T-helper 1 cell treated with Interleukin-12 subunit alpha and Interleukin-12 subunit beta and Interleukin-4 antibody, amounts not matched to agents 30 μg/mL and 1 μg/mL, for 36 hours (primary cell): ENCODE measurements at regions not wholly inside any gene's neighbourhood (a gene's known extent, or its start where the extent isn't known, plus 50 kb on each side); places are given as distances from the start of the nearest gene placed in this dataset.

ENCODE experiments used
- H3K27ac Mint-ChIP-seq: one replicate; pipeline ENCODE4 v1.8.0; 2021; ENCODE audit warnings: mild to moderate bottlenecking, mixed read lengths
- H3K27me3 Mint-ChIP-seq: one replicate; pipeline ENCODE4 v1.8.0; 2021; ENCODE audit warnings: low read depth, mixed read lengths
- H3K36me3 Mint-ChIP-seq: one replicate; pipeline ENCODE4 v1.8.0; 2021; ENCODE audit warnings: low read depth, mixed read lengths
- H3K4me1 Mint-ChIP-seq: one replicate; pipeline ENCODE4 v1.8.0; 2021; ENCODE audit warnings: low read depth, mixed read lengths
- H3K4me3 Mint-ChIP-seq: one replicate; pipeline ENCODE4 v1.8.0; 2021; ENCODE audit warnings: mild to moderate bottlenecking, moderate library complexity, mixed read lengths
- H3K9me3 Mint-ChIP-seq: one replicate; pipeline ENCODE4 v1.8.0; 2021; ENCODE audit warnings: mixed read lengths

DNA sequence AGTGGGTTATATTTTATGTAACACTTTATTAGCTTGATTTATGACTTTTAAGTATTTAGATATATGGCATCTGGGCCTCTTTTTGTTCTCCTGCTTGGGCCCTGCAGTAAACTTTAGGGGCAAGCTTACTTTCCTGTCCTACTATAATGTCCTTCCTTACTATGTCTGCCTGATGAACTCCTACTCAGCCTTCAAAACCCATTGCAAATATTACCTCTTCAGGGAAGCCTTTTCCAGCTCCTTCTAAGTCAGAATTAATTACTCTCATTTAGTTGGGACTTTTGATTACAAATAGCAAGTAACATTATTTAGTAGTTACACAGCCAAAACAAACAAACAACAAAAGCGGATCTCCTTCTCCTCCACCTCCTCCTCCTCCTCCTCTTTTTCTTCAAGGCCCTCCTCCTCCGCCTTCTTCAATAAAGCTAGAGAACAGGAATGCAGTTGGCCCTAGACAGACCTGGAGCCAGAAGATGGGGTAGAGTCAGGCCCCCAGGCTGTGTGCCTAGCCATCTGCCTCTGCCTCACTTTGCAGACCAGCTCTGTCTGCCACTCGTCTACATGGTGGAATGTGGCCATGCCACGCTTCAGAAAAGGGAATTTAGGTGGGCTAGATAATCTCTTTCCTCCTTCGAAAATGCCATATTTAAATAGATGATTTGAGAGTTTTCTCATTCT lies 301.2 kb downstream of the SP3 start:
- H3K4me1 Mint-ChIP-seq = no peaks in the 10 kb centered on the region
- H3K27ac Mint-ChIP-seq = no peak overlapping the region
- H3K9me3 Mint-ChIP-seq = no peaks in the 10 kb centered on the region
- peaks cover 28% of the 10 kb centered on the region for H3K27me3 Mint-ChIP-seq
- no peak overlapping the region for H3K4me3 Mint-ChIP-seq
- no peaks in the 10 kb centered on the region for H3K36me3 Mint-ChIP-seq

DNA sequence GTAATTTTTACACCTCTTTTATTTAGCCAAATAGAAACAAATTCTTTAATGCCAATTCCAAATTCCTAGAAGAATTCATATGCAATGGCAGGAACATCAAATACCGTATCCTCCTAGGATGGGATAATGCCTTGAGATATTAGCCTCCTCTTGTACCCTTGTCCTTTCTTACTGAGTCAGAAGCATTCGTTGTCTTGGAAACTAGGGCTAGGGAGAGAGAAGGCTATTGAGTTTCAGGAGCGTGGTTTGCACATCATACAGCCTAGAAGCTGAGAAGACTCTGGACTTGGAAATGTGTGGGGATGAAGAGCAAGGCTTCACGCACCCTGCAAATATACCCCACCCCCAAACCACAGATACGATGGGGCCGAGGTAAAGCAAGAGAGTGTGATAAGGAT lies 300.7 kb downstream of the SP3 start:
- Mint-ChIP-seq H3K4me1 (no peaks in the 10 kb centered on the region), H3K27me3 (peaks cover 30% of the 10 kb centered on the region), H3K36me3 (no peaks in the 10 kb centered on the region), H3K27ac (no peak overlapping the region), H3K9me3 (no peaks in the 10 kb centered on the region), H3K4me3 (no peak overlapping the region)

DNA sequence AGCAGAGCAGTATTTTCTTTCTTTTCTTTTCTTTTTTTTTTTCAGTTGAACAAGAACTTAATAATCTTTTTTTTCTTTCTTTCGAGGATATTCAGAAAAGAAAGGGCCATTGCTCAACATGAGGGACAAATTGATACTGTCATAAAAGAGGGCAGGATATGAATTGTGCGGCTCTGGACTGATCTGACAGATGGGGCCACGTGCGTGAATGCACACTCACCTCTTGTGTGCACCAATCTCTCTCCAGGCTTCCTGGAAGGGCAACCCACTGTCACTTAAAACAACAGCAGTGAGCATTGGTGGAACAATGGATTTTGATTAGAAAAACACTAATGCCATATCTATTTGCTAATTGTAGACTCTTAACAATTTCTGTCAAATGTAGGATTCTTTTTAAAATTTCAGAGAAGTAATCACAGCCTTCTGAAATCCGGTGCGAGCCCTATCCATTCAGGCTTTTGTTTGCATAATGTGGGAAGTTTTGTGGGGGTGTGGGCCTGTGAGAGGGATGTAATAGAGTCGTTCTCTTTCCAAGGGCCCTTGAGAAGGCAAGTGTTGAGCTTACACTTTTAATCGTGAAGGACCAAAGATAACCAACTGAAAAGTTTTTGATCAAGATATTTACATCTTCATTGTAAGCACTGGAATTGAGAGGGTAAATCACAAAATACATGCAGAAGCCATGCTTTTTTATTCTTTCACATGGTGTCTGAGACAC lies 298.8 kb downstream of the SP3 start:
- no peak overlapping the region for H3K4me3 Mint-ChIP-seq
- H3K9me3 Mint-ChIP-seq = no peaks in the 10 kb centered on the region
- H3K27ac Mint-ChIP-seq = no peak overlapping the region
- H3K4me1 Mint-ChIP-seq = no peaks in the 10 kb centered on the region
- H3K27me3 Mint-ChIP-seq = peaks cover 27% of the 10 kb centered on the region
- no peaks in the 10 kb centered on the region for H3K36me3 Mint-ChIP-seq

DNA sequence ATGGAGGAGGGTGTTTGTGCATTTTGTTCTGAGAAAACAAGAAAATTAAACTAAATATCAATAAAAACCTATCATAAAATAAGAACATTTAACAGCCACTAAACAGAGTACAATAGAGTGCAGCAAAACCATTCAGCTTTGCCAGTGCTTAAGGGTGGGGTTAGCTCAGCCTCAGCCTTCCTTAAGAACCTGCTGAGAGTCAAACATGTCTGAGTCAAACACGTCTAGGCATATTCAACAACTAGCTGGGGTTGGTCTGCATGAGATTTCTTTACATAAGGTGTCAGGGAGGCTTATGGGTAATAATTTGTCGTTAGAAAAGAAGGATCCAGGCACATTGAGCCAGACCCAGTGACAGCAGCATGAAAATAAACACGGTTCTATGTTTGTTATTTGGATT lies 298.2 kb downstream of the SP3 start:
- Mint-ChIP-seq H3K27ac (no peak overlapping the region), H3K4me3 (no peak overlapping the region), H3K27me3 (peaks cover 25% of the 10 kb centered on the region), H3K36me3 (no peaks in the 10 kb centered on the region), H3K4me1 (no peaks in the 10 kb centered on the region), H3K9me3 (no peaks in the 10 kb centered on the region)

DNA sequence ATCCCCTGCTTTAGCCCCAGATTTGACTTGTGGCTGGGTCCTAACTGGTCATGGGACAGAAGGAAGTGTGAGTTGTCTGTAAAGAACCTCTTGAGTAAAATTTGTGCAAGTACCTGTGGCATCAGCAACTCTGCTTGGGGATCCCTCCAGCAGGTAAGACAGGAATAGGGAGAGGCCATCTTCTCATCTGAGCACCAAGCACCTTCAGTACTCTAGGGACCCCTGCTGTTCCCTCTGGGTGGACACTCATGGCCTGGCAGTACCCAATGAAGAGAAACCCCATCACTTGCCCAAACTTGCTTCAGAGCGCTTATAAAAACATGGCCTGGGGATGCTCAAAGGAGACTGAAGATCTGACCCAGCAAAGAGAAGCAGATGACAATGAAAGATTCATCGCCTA lies 297.8 kb downstream of the SP3 start:
- no peaks in the 10 kb centered on the region for H3K4me1 Mint-ChIP-seq
- no peaks in the 10 kb centered on the region for H3K9me3 Mint-ChIP-seq
- H3K27ac Mint-ChIP-seq = no peak overlapping the region
- H3K36me3 Mint-ChIP-seq = no peaks in the 10 kb centered on the region
- peaks cover 25% of the 10 kb centered on the region for H3K27me3 Mint-ChIP-seq
- H3K4me3 Mint-ChIP-seq = no peak overlapping the region

DNA sequence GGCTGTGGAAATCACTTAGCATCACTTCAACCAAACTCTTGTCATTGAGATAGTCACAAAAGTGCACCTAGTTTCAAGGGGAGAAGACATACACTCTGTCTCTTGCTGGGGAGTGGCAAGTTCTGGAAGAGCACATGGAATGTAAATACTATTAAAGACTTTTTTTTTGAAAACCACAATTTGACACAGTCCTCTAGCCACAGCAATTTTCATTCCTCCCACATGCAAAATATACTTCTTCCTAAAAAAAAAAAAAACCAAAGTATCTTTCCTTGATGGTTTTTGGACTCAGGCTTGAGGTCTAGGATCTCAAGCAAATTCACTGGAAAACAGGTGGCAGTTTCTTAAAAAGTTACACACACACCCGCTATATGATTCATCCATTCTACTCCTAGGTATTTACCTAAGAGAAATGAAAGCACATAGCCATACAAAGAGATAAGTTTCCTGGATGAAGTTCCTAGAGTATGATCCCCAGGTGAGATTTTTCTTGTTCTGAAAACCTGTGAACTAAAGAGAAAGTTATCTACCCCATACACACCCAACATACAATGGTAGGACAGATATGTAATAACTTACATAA lies 295.8 kb downstream of the SP3 start:
- peaks cover 13% of the 10 kb centered on the region for H3K27me3 Mint-ChIP-seq
- no peak overlapping the region for H3K4me3 Mint-ChIP-seq
- H3K27ac Mint-ChIP-seq = no peak overlapping the region
- H3K9me3 Mint-ChIP-seq = no peaks in the 10 kb centered on the region
- no peaks in the 10 kb centered on the region for H3K36me3 Mint-ChIP-seq
- H3K4me1 Mint-ChIP-seq = no peaks in the 10 kb centered on the region

DNA sequence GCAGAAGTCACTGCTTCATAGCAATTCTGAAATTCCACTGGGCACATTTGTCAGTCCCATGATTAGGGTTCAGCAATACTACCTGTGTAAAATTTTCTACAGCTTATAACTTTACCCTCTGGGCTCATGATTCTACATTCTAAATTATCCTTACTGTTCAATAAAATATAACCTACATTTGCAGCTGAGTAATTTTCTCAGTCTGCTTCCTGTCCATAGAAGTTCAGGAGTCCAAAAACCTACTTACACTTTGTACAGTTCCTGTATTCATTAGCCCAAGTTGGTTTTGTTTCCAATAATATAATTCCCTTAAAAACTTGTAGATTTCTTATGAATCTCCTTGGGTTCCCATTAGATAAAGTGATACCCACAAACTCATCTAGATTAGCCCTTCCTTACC lies 295.3 kb downstream of the SP3 start:
- H3K36me3 Mint-ChIP-seq = no peaks in the 10 kb centered on the region
- peaks cover 14% of the 10 kb centered on the region for H3K27me3 Mint-ChIP-seq
- peaks cover under 1% of the 10 kb centered on the region for H3K9me3 Mint-ChIP-seq
- no peaks in the 10 kb centered on the region for H3K4me1 Mint-ChIP-seq
- H3K4me3 Mint-ChIP-seq = no peak overlapping the region
- H3K27ac Mint-ChIP-seq = no peak overlapping the region

DNA sequence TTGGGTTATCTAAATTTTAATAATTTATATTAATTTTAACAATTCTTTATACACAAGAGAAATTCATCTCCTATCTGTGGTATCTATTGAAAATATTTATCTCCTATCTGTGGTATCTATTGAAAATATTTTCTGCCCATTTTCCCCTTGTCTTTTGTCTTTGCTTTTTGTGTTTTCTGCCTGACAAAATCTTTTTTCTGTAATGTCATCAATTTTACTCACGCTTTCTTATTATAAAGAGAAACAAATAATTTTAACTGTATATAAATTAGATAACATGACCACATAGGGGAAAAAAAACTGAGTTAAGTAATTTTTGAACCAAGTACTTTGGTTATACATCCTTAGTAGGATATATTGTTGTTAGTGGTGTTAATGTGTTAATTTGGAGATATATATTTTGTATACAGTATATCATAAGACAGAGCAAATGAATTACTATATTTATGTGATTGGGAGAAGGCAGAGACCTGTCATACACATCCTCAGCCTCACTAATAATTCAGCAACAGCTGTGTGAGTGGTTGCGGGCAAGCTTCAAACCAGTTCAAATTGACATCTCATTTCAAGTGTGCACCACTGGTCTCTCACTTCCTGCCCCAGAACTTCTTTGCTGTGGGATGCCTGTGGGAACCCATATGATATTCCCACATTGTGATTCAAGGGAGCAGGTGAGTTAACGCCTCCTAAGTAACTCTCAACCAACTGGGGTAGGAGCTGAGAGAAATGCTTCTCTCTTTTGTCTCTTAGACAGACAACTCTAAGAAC lies 292.4 kb downstream of the SP3 start:
- Mint-ChIP-seq H3K27ac (no peak overlapping the region), H3K4me1 (no peaks in the 10 kb centered on the region), H3K27me3 (peaks cover 28% of the 10 kb centered on the region), H3K9me3 (peaks cover 3% of the 10 kb centered on the region), H3K4me3 (no peak overlapping the region), H3K36me3 (no peaks in the 10 kb centered on the region)

DNA sequence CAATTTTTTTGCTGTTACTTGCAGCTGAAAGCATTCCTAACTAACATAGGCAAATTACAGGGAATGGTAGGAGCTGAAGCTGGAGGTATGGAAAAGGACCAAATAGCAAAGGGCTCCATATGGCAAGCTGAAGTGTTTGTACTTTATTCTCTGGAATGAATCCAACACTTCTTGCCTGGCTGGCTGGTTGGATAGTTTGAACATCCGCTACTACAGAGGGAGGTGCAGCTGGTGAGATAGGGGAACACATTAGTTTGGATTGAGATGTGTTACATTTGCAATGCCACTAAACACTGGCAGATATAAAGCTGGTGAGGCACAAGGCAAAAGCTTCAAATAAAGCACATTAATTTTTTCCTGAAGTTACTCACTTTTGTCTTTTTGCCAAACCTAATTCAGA lies 291.5 kb downstream of the SP3 start:
- H3K9me3 Mint-ChIP-seq = peaks cover 3% of the 10 kb centered on the region
- no peak overlapping the region for H3K27ac Mint-ChIP-seq
- H3K4me1 Mint-ChIP-seq = no peaks in the 10 kb centered on the region
- no peak overlapping the region for H3K4me3 Mint-ChIP-seq
- H3K27me3 Mint-ChIP-seq = peaks cover 24% of the 10 kb centered on the region
- H3K36me3 Mint-ChIP-seq = no peaks in the 10 kb centered on the region

DNA sequence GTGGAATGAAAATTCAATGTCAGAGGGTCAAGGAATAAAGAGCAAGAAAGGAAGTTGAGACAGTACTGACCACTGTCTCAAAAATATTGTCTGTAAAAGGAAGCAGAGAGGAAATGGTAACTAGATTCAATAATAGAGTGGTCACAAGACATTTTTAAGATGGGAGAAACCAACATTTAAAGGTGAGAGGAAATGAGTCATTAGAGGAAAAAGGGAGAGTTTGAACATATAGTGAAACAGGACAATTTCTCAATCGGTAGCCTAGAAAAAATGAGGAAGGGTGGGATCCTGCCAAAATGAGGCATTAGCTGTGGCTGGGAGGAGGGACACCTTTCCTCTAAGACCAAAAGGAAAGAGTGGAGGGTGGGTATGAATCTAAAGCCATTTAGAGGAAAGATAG lies 288.5 kb downstream of the SP3 start:
- Mint-ChIP-seq H3K4me3 (no peak overlapping the region), H3K4me1 (no peaks in the 10 kb centered on the region), H3K27me3 (peaks cover 18% of the 10 kb centered on the region), H3K36me3 (no peaks in the 10 kb centered on the region), H3K27ac (no peak overlapping the region), H3K9me3 (peaks cover 3% of the 10 kb centered on the region)

DNA sequence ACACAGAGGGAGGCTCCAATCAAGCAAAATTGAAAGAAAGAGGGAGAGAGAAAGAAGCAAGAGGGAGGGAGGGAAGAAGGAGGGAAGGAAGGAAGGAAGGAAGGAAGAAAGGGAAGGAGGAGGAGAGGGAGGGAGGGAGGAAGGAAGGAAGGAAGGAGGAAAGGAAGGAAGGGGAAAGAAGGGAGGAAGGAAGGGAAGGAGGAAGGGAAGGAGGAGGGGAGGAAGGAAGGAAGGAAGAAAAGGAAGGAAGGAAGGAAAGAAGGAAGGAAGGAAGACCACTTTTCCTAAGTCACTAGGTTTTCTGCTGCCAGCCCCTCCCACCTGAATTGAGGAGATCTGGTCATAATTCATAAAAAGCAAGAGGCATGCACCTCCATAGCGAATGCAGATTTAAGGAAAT lies 287.0 kb downstream of the SP3 start:
- Mint-ChIP-seq H3K4me1 (no peaks in the 10 kb centered on the region), H3K27me3 (peaks cover 18% of the 10 kb centered on the region)

DNA sequence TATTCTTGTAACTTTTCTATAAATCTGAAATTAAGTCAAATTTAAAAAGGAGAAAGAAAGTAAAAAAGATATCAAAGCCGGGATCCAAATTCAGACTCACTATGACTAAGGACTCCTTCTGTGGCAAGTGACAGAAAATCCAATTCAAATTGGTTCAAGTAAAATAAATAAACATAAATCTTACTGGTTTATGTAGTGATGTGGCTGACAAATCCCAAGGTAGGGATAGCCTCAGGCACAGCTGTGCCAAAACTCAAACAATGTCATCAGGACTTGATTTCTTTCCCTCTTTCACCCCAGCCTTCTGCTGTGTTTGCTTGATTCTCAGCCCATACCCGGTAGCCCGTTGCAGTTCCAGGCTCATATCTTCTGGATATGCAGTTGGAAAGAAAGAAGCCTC lies 284.6 kb downstream of the SP3 start:
- H3K9me3 Mint-ChIP-seq = no peaks in the 10 kb centered on the region
- no peak overlapping the region for H3K4me3 Mint-ChIP-seq
- H3K27me3 Mint-ChIP-seq = peaks cover 14% of the 10 kb centered on the region
- no peak overlapping the region for H3K27ac Mint-ChIP-seq
- H3K4me1 Mint-ChIP-seq = no peaks in the 10 kb centered on the region
- no peaks in the 10 kb centered on the region for H3K36me3 Mint-ChIP-seq

More for the DNA sequence above, 287.0 kb downstream of the SP3 start:
- Mint-ChIP-seq H3K27ac (no peak overlapping the region), H3K36me3 (no peaks in the 10 kb centered on the region), H3K4me3 (no peak overlapping the region), H3K9me3 (peaks cover 3% of the 10 kb centered on the region)

DNA sequence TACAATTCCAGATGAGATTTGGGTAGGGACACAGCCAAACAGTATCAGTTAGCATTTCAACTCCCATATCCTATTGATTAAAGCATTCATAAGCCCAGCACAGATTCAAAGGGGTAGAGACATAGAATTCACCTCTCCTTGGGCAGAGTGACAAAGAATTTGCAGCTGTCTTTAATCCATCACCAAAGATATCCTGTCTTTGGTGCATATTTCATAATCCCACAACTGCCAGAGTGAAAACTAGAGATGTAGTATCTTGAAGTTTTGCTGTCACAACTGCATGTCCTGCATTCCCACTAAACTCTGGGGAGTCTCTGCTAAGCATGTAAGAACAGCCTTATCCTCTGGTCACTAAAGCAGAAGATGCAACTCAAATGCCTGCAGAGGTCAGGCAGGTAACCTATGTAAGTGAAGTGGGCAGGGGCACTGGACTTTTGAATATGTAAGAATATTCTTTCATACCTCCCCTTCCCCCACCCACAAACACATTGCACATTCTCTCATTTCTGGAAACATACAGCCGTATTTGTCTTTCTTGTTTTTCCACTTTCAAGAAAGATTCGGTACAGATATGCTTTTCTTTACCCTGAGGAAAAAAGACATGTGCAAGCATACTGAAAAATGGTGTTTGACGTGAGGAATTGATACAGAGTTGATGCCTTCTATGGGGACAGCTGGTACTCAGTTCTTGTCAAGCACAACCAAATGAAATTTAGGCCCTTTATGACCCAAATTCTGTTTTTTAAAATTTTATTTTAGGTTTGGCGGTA lies 283.1 kb downstream of the SP3 start:
- no peak overlapping the region for H3K4me3 Mint-ChIP-seq
- H3K27ac Mint-ChIP-seq = no peak overlapping the region
- no peaks in the 10 kb centered on the region for H3K9me3 Mint-ChIP-seq
- no peaks in the 10 kb centered on the region for H3K4me1 Mint-ChIP-seq
- H3K36me3 Mint-ChIP-seq = no peaks in the 10 kb centered on the region
- peaks cover 8% of the 10 kb centered on the region for H3K27me3 Mint-ChIP-seq

DNA sequence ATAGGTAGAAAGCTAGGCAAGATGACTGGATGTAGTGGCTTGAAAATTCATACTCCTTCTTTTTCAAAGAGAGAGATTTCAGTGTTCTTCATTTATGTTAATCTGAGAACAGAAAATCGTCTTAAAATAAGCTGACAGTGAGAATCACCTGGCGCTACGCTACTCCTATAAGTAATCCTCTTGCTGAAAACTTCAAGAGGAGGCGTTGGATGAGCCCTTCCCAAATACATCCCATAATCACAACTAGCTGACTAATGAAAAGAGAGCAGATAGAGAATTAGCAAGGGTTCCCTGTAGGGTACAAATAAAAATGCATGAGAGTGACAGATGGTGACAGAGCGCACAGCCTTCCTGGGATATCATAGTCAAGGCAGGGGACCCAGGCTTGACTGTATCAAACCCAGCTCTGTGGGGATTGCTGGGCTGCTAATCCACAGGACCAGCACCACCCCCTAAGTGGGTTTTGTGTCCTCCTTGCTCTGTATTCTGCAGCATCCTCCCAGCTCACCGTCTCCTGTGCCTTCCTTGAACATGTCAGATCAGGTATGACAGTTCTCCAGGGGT lies 280.2 kb downstream of the SP3 start:
- Mint-ChIP-seq H3K27ac (no peak overlapping the region), H3K36me3 (no peaks in the 10 kb centered on the region), H3K27me3 (no peaks in the 10 kb centered on the region), H3K9me3 (no peaks in the 10 kb centered on the region), H3K4me3 (no peak overlapping the region), H3K4me1 (no peaks in the 10 kb centered on the region)
